H9 (cell line): ENCODE measurements at regions not wholly inside any gene's neighbourhood (a gene's known extent, or its start where the extent isn't known, plus 50 kb on each side); places are given as distances from the start of the nearest gene placed in this dataset.

ENCODE experiments used
- DNase-seq: peaks from one replicate; pipeline ENCODE4 v3.0.0-alpha.2; 2017
- H2AFZ ChIP-seq: one replicate; pipeline ENCODE4 v1.6.1; 2013; ENCODE audit warnings: mild to moderate bottlenecking, low read length, control low read depth, moderate library complexity
- H2AK5ac ChIP-seq: 2 replicates; pipeline ENCODE4 v1.6.1; 2013; ENCODE audit warnings: low read length, control low read depth, mixed read lengths; ENCODE audit not compliant: insufficient read length
- H2BK120ac ChIP-seq: one replicate; pipeline ENCODE4 v1.6.1; 2013; ENCODE audit warnings: low read depth, mild to moderate bottlenecking, low read length, control low read depth, inconsistent platforms; ENCODE audit not compliant: poor library complexity, severe bottlenecking
- H2BK12ac ChIP-seq: 2 replicates; pipeline ENCODE4 v1.6.1; 2013; ENCODE audit warnings: low read length, control low read depth, mixed read lengths, low read depth; ENCODE audit not compliant: insufficient read length
- H2BK15ac ChIP-seq: 2 replicates; pipeline ENCODE4 v1.6.1; 2013; ENCODE audit warnings: low read depth, low read length, control low read depth
- H2BK20ac ChIP-seq: one replicate; pipeline ENCODE4 v1.6.1; 2013; ENCODE audit warnings: low read depth, mild to moderate bottlenecking, low read length, control low read depth, inconsistent platforms; ENCODE audit not compliant: poor library complexity, severe bottlenecking
- H2BK5ac ChIP-seq: 2 replicates; pipeline ENCODE4 v1.6.1; 2013; ENCODE audit warnings: low read length, control low read depth, mixed read lengths; ENCODE audit not compliant: insufficient read length
- H3K14ac ChIP-seq: 2 replicates; pipeline ENCODE4 v1.6.1; 2013; ENCODE audit warnings: low read length, control low read depth; ENCODE audit not compliant: insufficient read depth
- H3K18ac ChIP-seq: 2 replicates; pipeline ENCODE4 v1.6.1; 2013; ENCODE audit warnings: low read depth, mild to moderate bottlenecking, mixed read lengths, low read length, control low read depth; ENCODE audit not compliant: insufficient read length
- H3K23ac ChIP-seq: 2 replicates; pipeline ENCODE4 v1.6.1; 2013; ENCODE audit warnings: low read length, control low read depth, mixed read lengths, low read depth; ENCODE audit not compliant: insufficient read length
- H3K23me2 ChIP-seq: 2 replicates; pipeline ENCODE4 v1.6.1; 2013; ENCODE audit warnings: low read depth, mild to moderate bottlenecking, mixed read lengths, low read length, control low read depth; ENCODE audit not compliant: insufficient read length, poor library complexity, severe bottlenecking
- H3K27ac ChIP-seq: 2 replicates; pipeline ENCODE4 v1.5.1; 2013; ENCODE audit warnings: low read length, control low read depth, mixed read lengths, low read depth; ENCODE audit not compliant: insufficient read length
- H3K27me3 ChIP-seq: 2 replicates; pipeline ENCODE4 v1.6.1; 2013; ENCODE audit warnings: low read length, control low read depth, inconsistent platforms; ENCODE audit not compliant: insufficient read depth
- H3K4ac ChIP-seq: 2 replicates; pipeline ENCODE4 v1.6.1; 2013; ENCODE audit warnings: low read depth, mild to moderate bottlenecking, control low read depth, inconsistent platforms, low read length, moderate library complexity
- H3K4me1 ChIP-seq: 2 replicates; pipeline ENCODE4 v1.6.1; 2013; ENCODE audit warnings: low read length, control low read depth, inconsistent platforms; ENCODE audit not compliant: insufficient read depth
- H3K4me2 ChIP-seq: 2 replicates; pipeline ENCODE4 v1.6.1; 2013; ENCODE audit warnings: low read length, control low read depth, mixed read lengths; ENCODE audit not compliant: insufficient read length, insufficient read depth
- H3K56ac ChIP-seq: 2 replicates; pipeline ENCODE4 v1.6.1; 2013; ENCODE audit warnings: low read depth, mild to moderate bottlenecking, mixed read lengths, low read length, control low read depth; ENCODE audit not compliant: insufficient read length
- H3K79me1 ChIP-seq: 2 replicates; pipeline ENCODE4 v1.6.1; 2013; ENCODE audit warnings: low read depth, mild to moderate bottlenecking, moderate library complexity, low read length, control low read depth, inconsistent platforms; ENCODE audit not compliant: insufficient read depth, poor library complexity, severe bottlenecking
- H3K79me2 ChIP-seq: 2 replicates; pipeline ENCODE4 v1.6.1; 2013; ENCODE audit warnings: low read length, control low read depth, inconsistent platforms; ENCODE audit not compliant: insufficient read depth
- H3K9ac ChIP-seq: 2 replicates; pipeline ENCODE4 v1.6.1; 2013; ENCODE audit warnings: low read length, control low read depth, mixed read lengths; ENCODE audit not compliant: insufficient read length; ENCODE audit errors: extremely low read depth
- H3K9me3 ChIP-seq: one replicate; pipeline ENCODE4 v1.6.1; 2013; ENCODE audit warnings: low read depth, low read length, inconsistent platforms; ENCODE audit not compliant: control insufficient read depth
- H3T11ph ChIP-seq: one replicate; pipeline ENCODE4 v1.6.1; 2013; ENCODE audit warnings: mild to moderate bottlenecking, low read length, control low read depth, inconsistent platforms
- H4K20me1 ChIP-seq: one replicate; pipeline ENCODE4 v1.6.1; 2013; ENCODE audit not compliant: control insufficient read depth, insufficient read length, insufficient read depth
- H4K5ac ChIP-seq: 2 replicates; pipeline ENCODE4 v1.6.1; 2013; ENCODE audit warnings: low read depth, mild to moderate bottlenecking, mixed read lengths, low read length, control low read depth; ENCODE audit not compliant: insufficient read length
- H4K8ac ChIP-seq: replicated peaks from 2 replicates; pipeline ENCODE4 v1.6.1; 2013; ENCODE audit warnings: low read length, control low read depth, mixed read lengths, low read depth; ENCODE audit not compliant: insufficient read length
- H4K91ac ChIP-seq: 2 replicates; pipeline ENCODE4 v1.6.1; 2013; ENCODE audit warnings: low read depth, mild to moderate bottlenecking, moderate library complexity, mixed read lengths, low read length, control low read depth; ENCODE audit not compliant: insufficient read length
- H3K27ac Mint-ChIP-seq, 3 experiments: 2 replicates in 2 of 3; 3 replicates in 1 of 3; pipeline ENCODE4 v1.8.0; 2020 to 2021; ENCODE audit warnings: mixed read lengths in 3 of 3, mild to moderate bottlenecking in 1 of 3, moderate library complexity in 1 of 3
- H3K27me3 Mint-ChIP-seq: 2 replicates; pipeline ENCODE4 v1.8.0; 2021; ENCODE audit warnings: low read depth, mild to moderate bottlenecking, moderate library complexity, mixed read lengths
- H3K36me3 Mint-ChIP-seq, 3 experiments: 2 replicates in 2 of 3; 3 replicates in 1 of 3; pipeline ENCODE4 v1.8.0; 2020 to 2021; ENCODE audit warnings: low read depth in 3 of 3, mixed read lengths in 3 of 3; ENCODE audit not compliant: insufficient read depth in 1 of 3
- H3K4me1 Mint-ChIP-seq, 2 experiments: 2 replicates each; pipeline ENCODE4 v1.8.0; 2020; ENCODE audit warnings: mixed read lengths in 2 of 2
- H3K4me3 Mint-ChIP-seq, 2 experiments: 2 replicates in 1 of 2; 3 replicates in 1 of 2; pipeline ENCODE4 v1.8.0; 2020 to 2021; ENCODE audit warnings: mild to moderate bottlenecking in 2 of 2, mixed read lengths in 2 of 2, moderate library complexity in 1 of 2
- H3K9me3 Mint-ChIP-seq, 2 experiments: 2 replicates in 1 of 2; 3 replicates in 1 of 2; pipeline ENCODE4 v1.8.0; 2020; ENCODE audit warnings: mild to moderate bottlenecking in 2 of 2, mixed read lengths in 2 of 2, moderate library complexity in 1 of 2
- CTCF ChIP-seq: fragments of 200-600 bp; sonication (generic); conservative IDR thresholded peaks from 3 replicates; pipeline ENCODE4 v1.8.0; 2021; ENCODE audit warnings: antibody characterized with exemption, mild to moderate bottlenecking
- WGBS: extraction: QIAGEN DNeasy Blood & Tissue Kit; methylation state at CpG from one replicate; pipeline ENCODE4 v1.1.7; 2013; ENCODE audit warnings: missing lambda C conversion rate, low lambda C conversion rate, mixed read lengths; ENCODE audit not compliant: insufficient read length; ENCODE audit errors: extremely low coverage; 5-methylcytosine and 5-hydroxymethylcytosine counted together

- Histone ChIP-seq H3K18ac (no peak overlapping the region), H4K20me1 (no peaks in the 10 kb centered on the region), H4K91ac (no peak overlapping the region), H3T11ph (no peak overlapping the region), H2BK20ac (no peak overlapping the region), H4K5ac (no peak overlapping the region), H3K27ac (no peak overlapping the region), H3K9ac (no peak overlapping the region), H2BK5ac (no peak overlapping the region), H2BK120ac (no peak overlapping the region), H3K23me2 (no peaks in the 10 kb centered on the region), H3K79me2 (no peaks in the 10 kb centered on the region), H3K27me3 (no peaks in the 10 kb centered on the region), H3K56ac (no peak overlapping the region), H3K4ac (no peak overlapping the region), H2BK12ac (no peak overlapping the region), H3K79me1 (no peaks in the 10 kb centered on the region), H3K23ac (no peak overlapping the region), H3K4me2 (no peak overlapping the region), H3K4me1 (no peaks in the 10 kb centered on the region), H2AFZ (no peak overlapping the region), H2AK5ac (no peak overlapping the region), H2BK15ac (no peak overlapping the region), H3K14ac (no peak overlapping the region), H4K8ac (no peak overlapping the region), H3K9me3 (no peaks in the 10 kb centered on the region)
- Mint-ChIP-seq H3K9me3 (no peaks in the 10 kb centered on the region), H3K36me3 (no peaks in the 10 kb centered on the region; a peak in 1 of 7 replicates), H3K27me3 (no peaks in the 10 kb centered on the region; the same call in 1 of the 2 replicates), H3K4me1 (0 out of 4 replicates have a peak, but pooled peaks cover 0 to 4% of the 10 kb centered on the region in 2 experiments), H3K27ac (no peak overlapping the region), H3K4me3 (no peak overlapping the region)
- WGBS = no CpG with 5 or more reads among the region's 3 CpGs
- TF ChIP-seq CTCF = no peak
- DNase-seq = no peak
These were observed 130.0 kb upstream of the UST start for GRCh38 chr6:148616841-148617240.
